Osteoblast (primary cell): ENCODE measurements at regions not wholly inside any gene's neighbourhood (a gene's known extent, or its start where the extent isn't known, plus 50 kb on each side); places are given as distances from the start of the nearest gene placed in this dataset.

Experiments
- DNase-seq: peaks from one replicate; pipeline ENCODE4 v3.0.0; 2011; ENCODE audit warnings: low spot score, mixed read lengths; ENCODE audit not compliant: insufficient read length; ENCODE audit errors: missing footprints
- H2AFZ ChIP-seq: 2 replicates; pipeline ENCODE4 v1.6.0; 2011; ENCODE audit warnings: mild to moderate bottlenecking, low read length
- H3K27ac ChIP-seq: 2 replicates; pipeline ENCODE4 v1.5.1; 2011; ENCODE audit warnings: mild to moderate bottlenecking, low read depth, low read length, moderate library complexity
- H3K27me3 ChIP-seq: 2 replicates; pipeline ENCODE4 v1.6.0; 2012; ENCODE audit warnings: mild to moderate bottlenecking, control low read depth, inconsistent platforms, low read length, moderate library complexity; ENCODE audit not compliant: insufficient read depth
- H3K36me3 ChIP-seq: 2 replicates; pipeline ENCODE4 v1.5.1; 2011; ENCODE audit warnings: mild to moderate bottlenecking, low read length, control low read depth, moderate library complexity; ENCODE audit not compliant: insufficient read depth
- H3K4me1 ChIP-seq: 2 replicates; pipeline ENCODE4 v1.5.1; 2011; ENCODE audit warnings: mild to moderate bottlenecking, low read length, control low read depth, moderate library complexity; ENCODE audit not compliant: insufficient read depth
- H3K4me2 ChIP-seq: 2 replicates; pipeline ENCODE4 v1.6.0; 2011; ENCODE audit warnings: mild to moderate bottlenecking, low read length; ENCODE audit not compliant: insufficient read depth
- H3K4me3 ChIP-seq: fragments of 200-600 bp; sonication (generic); 3 replicates; pipeline ENCODE4 v1.5.1; 2012; ENCODE audit warnings: mild to moderate bottlenecking, low read length, inconsistent platforms; ENCODE audit not compliant: insufficient read depth
- H3K79me2 ChIP-seq: 2 replicates; pipeline ENCODE4 v1.6.0; 2012; ENCODE audit warnings: mild to moderate bottlenecking, low read length, control low read depth, inconsistent platforms; ENCODE audit not compliant: insufficient read depth
- H3K9me3 ChIP-seq: 2 replicates; pipeline ENCODE4 v1.5.1; 2011; ENCODE audit warnings: low read depth, low read length, control low read depth
- H4K20me1 ChIP-seq: 2 replicates; pipeline ENCODE4 v1.6.0; 2012; ENCODE audit warnings: mild to moderate bottlenecking, low read length, control low read depth; ENCODE audit not compliant: insufficient read depth
- TF ChIP-seq, protein P1 (sequence below): IDR thresholded peaks from 2 replicates; pipeline ENCODE4 v1.5.1; 2011; ENCODE audit warnings: mild to moderate bottlenecking, low read depth, low read length, moderate library complexity; ENCODE audit errors: extremely low read depth

DNA sequence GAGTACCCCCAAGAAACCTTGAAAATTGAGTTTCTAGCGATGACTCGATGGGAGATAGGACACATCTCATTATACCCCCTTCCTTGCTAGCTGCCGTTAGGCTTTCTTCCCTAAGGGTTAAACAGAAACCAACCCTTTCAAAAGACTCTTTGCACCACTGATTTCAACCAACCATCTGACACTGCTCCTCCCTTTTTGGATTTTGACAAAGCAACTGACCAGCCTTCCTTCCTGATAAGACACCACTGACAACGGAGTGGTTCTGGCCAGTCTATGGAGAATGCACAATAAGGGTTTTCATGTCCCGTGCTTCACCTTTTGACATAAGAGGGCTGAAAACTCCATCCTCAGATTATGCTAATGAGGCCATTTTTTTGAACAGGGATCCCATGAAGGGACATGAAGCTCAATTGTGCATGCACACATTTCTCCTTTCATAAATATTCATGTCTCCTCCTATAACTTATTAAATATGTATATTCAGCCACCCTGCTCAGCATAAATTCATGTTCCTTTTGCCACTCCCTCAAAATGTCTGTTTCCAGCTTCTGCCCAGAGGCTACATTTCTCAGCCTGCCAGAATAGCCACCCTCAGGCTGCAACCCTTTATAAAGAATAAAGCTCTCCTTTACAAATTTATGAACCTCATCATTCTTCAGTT is 52.8 kb upstream of the SLC35F5 start:
- Histone ChIP-seq H3K27me3 (no peaks in the 10 kb centered on the region), H3K79me2 (no peaks in the 10 kb centered on the region), H2AFZ (no peak overlapping the region), H3K4me2 (no peak overlapping the region), H3K36me3 (no peaks in the 10 kb centered on the region), H4K20me1 (no peaks in the 10 kb centered on the region), H3K27ac (no peak overlapping the region), H3K9me3 (no peaks in the 10 kb centered on the region), H3K4me1 (no peaks in the 10 kb centered on the region), H3K4me3 (no peak overlapping the region)
- TF ChIP-seq, protein P1, sequence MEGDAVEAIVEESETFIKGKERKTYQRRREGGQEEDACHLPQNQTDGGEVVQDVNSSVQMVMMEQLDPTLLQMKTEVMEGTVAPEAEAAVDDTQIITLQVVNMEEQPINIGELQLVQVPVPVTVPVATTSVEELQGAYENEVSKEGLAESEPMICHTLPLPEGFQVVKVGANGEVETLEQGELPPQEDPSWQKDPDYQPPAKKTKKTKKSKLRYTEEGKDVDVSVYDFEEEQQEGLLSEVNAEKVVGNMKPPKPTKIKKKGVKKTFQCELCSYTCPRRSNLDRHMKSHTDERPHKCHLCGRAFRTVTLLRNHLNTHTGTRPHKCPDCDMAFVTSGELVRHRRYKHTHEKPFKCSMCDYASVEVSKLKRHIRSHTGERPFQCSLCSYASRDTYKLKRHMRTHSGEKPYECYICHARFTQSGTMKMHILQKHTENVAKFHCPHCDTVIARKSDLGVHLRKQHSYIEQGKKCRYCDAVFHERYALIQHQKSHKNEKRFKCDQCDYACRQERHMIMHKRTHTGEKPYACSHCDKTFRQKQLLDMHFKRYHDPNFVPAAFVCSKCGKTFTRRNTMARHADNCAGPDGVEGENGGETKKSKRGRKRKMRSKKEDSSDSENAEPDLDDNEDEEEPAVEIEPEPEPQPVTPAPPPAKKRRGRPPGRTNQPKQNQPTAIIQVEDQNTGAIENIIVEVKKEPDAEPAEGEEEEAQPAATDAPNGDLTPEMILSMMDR: no peak
- no peak for DNase-seq

DNA sequence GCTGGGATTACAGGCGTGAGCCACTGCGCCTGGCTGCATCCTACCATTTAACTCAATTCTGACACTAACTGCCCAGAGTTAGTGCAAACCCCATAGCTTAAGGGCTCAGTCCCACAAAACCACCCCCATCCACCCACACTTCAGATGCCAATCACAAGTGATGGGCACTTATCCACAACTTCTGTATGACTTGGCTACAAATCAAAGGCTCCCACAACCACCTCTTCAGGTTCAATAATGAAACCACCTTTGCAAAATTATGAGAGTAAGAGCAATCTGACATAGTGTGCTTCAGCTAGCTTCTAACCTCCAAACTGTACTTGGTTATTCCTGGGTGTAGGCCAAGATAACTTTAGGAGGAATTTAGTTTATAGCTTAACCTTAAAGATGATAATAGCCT is 51.3 kb upstream of the SLC35F5 start:
- TF ChIP-seq, protein P1: no peak
- H3K79me2 ChIP-seq: no peaks in the 10 kb centered on the region

DNA sequence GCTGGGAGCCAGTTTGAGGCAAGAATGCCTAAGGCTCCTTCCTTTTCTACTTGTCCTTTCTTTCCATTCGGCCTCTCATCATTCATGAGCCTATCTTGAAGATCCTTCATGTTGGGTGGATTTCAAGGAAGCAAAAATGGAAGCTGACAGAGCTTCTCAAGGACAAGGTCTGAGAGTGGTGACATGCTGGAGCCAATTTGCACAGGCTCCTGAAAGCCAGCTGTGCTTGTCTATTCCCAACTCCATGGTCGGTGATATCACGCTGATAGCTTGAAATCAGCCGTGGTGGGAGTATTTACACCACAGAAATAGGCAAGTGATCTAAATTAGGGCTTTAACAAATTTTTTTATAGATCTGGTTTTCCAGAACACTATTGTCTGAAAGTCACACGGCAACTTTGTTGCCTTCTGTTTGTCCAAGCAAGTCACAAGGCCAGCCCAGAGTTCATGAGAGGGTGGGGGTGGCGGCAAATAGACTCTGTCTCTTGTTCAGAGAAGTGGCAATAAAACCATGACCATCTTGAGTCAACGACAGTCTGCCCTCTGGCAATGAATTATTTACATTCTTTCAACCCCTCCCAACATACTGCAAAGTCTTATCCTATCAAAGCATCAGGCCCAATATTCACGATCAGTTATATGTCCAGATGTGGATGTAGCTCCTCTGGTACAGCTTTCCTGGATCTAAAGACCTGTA is 49.9 kb upstream of the SLC35F5 start:
- no peaks in the 10 kb centered on the region for H4K20me1 ChIP-seq
- H2AFZ ChIP-seq: no peak overlapping the region
- H3K27ac ChIP-seq: no peak overlapping the region
- no peaks in the 10 kb centered on the region for H3K27me3 ChIP-seq
- H3K9me3 ChIP-seq: no peaks in the 10 kb centered on the region
- DNase-seq: peak; percentile 8
- H3K4me2 ChIP-seq: no peak overlapping the region
- no peaks in the 10 kb centered on the region for H3K36me3 ChIP-seq
- H3K4me3 ChIP-seq: no peak overlapping the region
- TF ChIP-seq, protein P1: no peak
- no peaks in the 10 kb centered on the region for H3K4me1 ChIP-seq
- no peaks in the 10 kb centered on the region for H3K79me2 ChIP-seq

More for the DNA sequence above, 51.3 kb upstream of the SLC35F5 start:
- Histone ChIP-seq H2AFZ (no peak overlapping the region), H3K4me2 (no peak overlapping the region), H3K4me1 (no peaks in the 10 kb centered on the region), H3K4me3 (no peak overlapping the region), H3K9me3 (no peaks in the 10 kb centered on the region), H3K27ac (no peak overlapping the region), H3K36me3 (no peaks in the 10 kb centered on the region), H4K20me1 (no peaks in the 10 kb centered on the region), H3K27me3 (no peaks in the 10 kb centered on the region)
- DNase-seq: no peak
